OCI-LY7 (cell line): ENCODE measurements at regions not wholly inside any gene's neighbourhood (a gene's known extent, or its start where the extent isn't known, plus 50 kb on each side); places are given as distances from the start of the nearest gene placed in this dataset.

ENCODE experiments used
- BruUV-seq: library from RNA; stranded (reverse); fragments of 400-500 nt; replicated peaks from 2 replicates; lab custom pipeline; 2021; lab: Mats Ljungman, UMichigan
- CTCF ChIA-PET: fragments of 300-600 bp; sonication (Branson Sonifier 250); formaldehyde crosslinking; loops from one replicate; lab custom pipeline; 2022; ENCODE audit warnings: antibody characterized with exemption; ENCODE audit not compliant: unreplicated experiment; lab: Charles Lee
- POLR2A ChIA-PET: fragments of 300-600 bp; sonication (Branson Sonifier 250); formaldehyde crosslinking; loops from one replicate; lab custom pipeline; 2022; ENCODE audit warnings: antibody characterized with exemption; lab: Charles Lee
- DNase-seq: peaks from one replicate; pipeline ENCODE4 v3.0.0-alpha.2; 2015; ENCODE audit warnings: low spot score
- H2AFZ ChIP-seq: fragments of 200-600 bp; sonication (generic), shearing (Covaris generic); 2 replicates; pipeline ENCODE4 v1.6.1; 2014; ENCODE audit warnings: mild to moderate bottlenecking, antibody characterized with exemption, low read length, moderate library complexity
- H3K27ac ChIP-seq: fragments of 200-600 bp; sonication (generic); 2 replicates; pipeline ENCODE4 v1.5.1; 2014; ENCODE audit warnings: mixed run types, low read depth, mild to moderate bottlenecking, moderate library complexity, low read length, inconsistent platforms; ENCODE audit not compliant: poor library complexity, severe bottlenecking
- H3K36me3 ChIP-seq: fragments of 200-600 bp; sonication (generic); 2 replicates; pipeline ENCODE4 v1.6.1; 2014; ENCODE audit warnings: mild to moderate bottlenecking, antibody characterized with exemption, low read length, moderate library complexity, mixed read lengths; ENCODE audit not compliant: insufficient read depth
- H3K4me1 ChIP-seq: fragments of 200-600 bp; sonication (generic); 2 replicates; pipeline ENCODE4 v1.5.1; 2014; ENCODE audit warnings: mild to moderate bottlenecking, low read length; ENCODE audit not compliant: insufficient read depth, poor library complexity, severe bottlenecking
- H3K4me2 ChIP-seq: fragments of 200-600 bp; sonication (generic); 2 replicates; pipeline ENCODE4 v1.6.1; 2014; ENCODE audit warnings: mild to moderate bottlenecking, low read length
- H3K4me3 ChIP-seq: fragments of 200-600 bp; sonication (generic); 2 replicates; pipeline ENCODE4 v1.5.1; 2014; ENCODE audit warnings: mild to moderate bottlenecking, low read depth, low read length; ENCODE audit not compliant: poor library complexity, severe bottlenecking
- H3K79me2 ChIP-seq: fragments of 200-600 bp; sonication (generic); 2 replicates; pipeline ENCODE4 v1.6.1; 2016; ENCODE audit warnings: low read depth, mild to moderate bottlenecking, low read length, moderate library complexity, mixed read lengths; ENCODE audit not compliant: insufficient read depth
- H3K9me2 ChIP-seq: fragments of 200-600 bp; sonication (generic); 2 replicates; pipeline ENCODE4 v1.6.1; 2016; ENCODE audit warnings: mild to moderate bottlenecking, low read length, mixed read lengths; ENCODE audit not compliant: insufficient read depth
- H3K9me3 ChIP-seq: fragments of 200-600 bp; sonication (generic); 2 replicates; pipeline ENCODE4 v1.6.1; 2014; ENCODE audit warnings: mild to moderate bottlenecking, mixed run types, low read length, mixed read lengths
- H4K20me1 ChIP-seq: fragments of 200-600 bp; sonication (generic); 2 replicates; pipeline ENCODE4 v1.6.1; 2014; ENCODE audit warnings: mild to moderate bottlenecking, antibody characterized with exemption, low read length, moderate library complexity, mixed read lengths; ENCODE audit not compliant: insufficient read depth
- EZH2phosphoT487 ChIP-seq: fragments of 200-600 bp; sonication (generic); IDR thresholded peaks from 2 replicates; pipeline ENCODE4 v1.6.1; 2018; ENCODE audit warnings: low read depth, borderline replicate concordance, mild to moderate bottlenecking, mixed run types, antibody characterized with exemption, low read length, moderate library complexity, mixed read lengths
- intact Hi-C: fragments of 100-400 bp; cut with micrococcal nuclease; formaldehyde crosslinking; loops from one replicate; pipeline ENCODE4 v1.10.0; 2022; ENCODE audit not compliant: unreplicated experiment
- TF ChIP-seq, protein P1 (sequence below): fragments of 200-600 bp; sonication (generic); conservative IDR thresholded peaks from 2 replicates; pipeline ENCODE4 v1.5.1; 2014; ENCODE audit warnings: mild to moderate bottlenecking, antibody characterized with exemption, low read length, moderate library complexity, mixed read lengths

DNA sequence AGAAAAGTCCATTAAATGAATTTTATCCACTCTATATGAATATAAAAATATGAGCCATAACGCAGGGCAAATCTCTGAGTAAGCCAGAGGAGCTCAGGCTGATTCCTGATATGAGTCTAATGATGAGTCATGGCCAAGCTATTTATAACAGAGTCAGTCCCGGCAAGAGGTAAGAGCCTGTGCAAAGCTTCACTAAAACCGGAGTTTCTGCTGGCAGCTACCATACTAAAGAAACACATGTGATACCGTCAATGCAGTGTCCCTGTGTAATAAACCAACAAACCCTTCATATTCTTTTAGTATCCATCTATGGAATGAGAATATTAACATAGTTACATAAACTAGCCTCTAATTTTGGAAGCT is 319.4 kb downstream of the KCNC2 start:
- Histone ChIP-seq H3K4me1 (no peaks in the 10 kb centered on the region), H3K9me3 (no peaks in the 10 kb centered on the region), H2AFZ (no peak overlapping the region), H3K9me2 (no peaks in the 10 kb centered on the region; the same call in 1 of the 2 replicates), H3K27ac (no peak overlapping the region), H3K79me2 (no peaks in the 10 kb centered on the region), H3K4me3 (no peak overlapping the region), H3K4me2 (no peak overlapping the region), H4K20me1 (no peaks in the 10 kb centered on the region), H3K36me3 (no peaks in the 10 kb centered on the region)
- ChIA-PET POLR2A (no interaction called here), CTCF (no interaction called here)
- intact Hi-C loops, result no loop called here
- DNase-seq, result no peak
- no TSS peak for BruUV-seq
- no peak for TF ChIP-seq EZH2phosphoT487
- TF ChIP-seq, protein P1, sequence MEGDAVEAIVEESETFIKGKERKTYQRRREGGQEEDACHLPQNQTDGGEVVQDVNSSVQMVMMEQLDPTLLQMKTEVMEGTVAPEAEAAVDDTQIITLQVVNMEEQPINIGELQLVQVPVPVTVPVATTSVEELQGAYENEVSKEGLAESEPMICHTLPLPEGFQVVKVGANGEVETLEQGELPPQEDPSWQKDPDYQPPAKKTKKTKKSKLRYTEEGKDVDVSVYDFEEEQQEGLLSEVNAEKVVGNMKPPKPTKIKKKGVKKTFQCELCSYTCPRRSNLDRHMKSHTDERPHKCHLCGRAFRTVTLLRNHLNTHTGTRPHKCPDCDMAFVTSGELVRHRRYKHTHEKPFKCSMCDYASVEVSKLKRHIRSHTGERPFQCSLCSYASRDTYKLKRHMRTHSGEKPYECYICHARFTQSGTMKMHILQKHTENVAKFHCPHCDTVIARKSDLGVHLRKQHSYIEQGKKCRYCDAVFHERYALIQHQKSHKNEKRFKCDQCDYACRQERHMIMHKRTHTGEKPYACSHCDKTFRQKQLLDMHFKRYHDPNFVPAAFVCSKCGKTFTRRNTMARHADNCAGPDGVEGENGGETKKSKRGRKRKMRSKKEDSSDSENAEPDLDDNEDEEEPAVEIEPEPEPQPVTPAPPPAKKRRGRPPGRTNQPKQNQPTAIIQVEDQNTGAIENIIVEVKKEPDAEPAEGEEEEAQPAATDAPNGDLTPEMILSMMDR, result no peak

- ChIA-PET POLR2A (interaction anchor here (0.6 to 1.7 kb wide), 2 partner anchors 9 to 382 kb away, joined by 3 to 4 read pairs; no protein-coding TSS in a partner anchor), CTCF (no interaction called here)
- Histone ChIP-seq H2AFZ (no peak overlapping the region), H3K4me3 (no peak overlapping the region), H3K9me3 (no peaks in the 10 kb centered on the region), H3K4me1 (no peaks in the 10 kb centered on the region), H3K9me2 (no peaks in the 10 kb centered on the region; the same call in 1 of the 2 replicates), H3K79me2 (no peaks in the 10 kb centered on the region), H4K20me1 (no peaks in the 10 kb centered on the region), H3K27ac (no peak overlapping the region), H3K4me2 (no peak overlapping the region), H3K36me3 (no peaks in the 10 kb centered on the region)
- TF ChIP-seq EZH2phosphoT487, result no peak
- TF ChIP-seq, protein P1, result no peak
- no TSS peak for BruUV-seq
- DNase-seq, result no peak
- intact Hi-C loops, result no loop called here
Observed at GRCh38 chr12:74891083-74891668, 318.5 kb downstream of the KCNC2 start.

DNA sequence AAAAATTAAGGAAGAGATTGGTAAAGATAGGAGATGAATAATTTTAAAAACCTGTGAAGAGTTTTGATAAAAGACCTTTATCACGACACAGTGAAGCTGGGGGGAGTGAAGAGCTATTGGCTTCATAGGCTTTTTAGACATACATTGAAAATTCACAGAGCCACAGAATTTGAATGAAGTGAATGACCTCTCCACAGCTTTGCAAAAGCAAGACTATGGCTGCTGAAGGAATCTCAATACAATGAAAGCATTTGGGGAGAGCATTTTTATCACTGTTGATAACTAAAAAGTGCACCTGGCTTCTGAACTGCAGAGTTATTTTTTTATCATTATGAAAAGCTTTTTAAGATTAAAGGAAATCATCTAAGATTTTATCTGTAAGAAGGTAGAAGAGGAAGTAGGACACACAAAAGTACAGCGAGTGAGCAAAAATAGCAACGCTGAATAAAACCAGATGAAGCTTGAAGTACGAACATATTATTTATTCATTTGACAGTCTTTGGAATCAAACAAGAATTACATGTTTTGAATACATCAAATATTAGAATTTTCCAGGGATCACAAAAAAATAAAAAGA is 317.5 kb downstream of the KCNC2 start:
- DNase-seq, result no peak

More for the DNA sequence above, 317.5 kb downstream of the KCNC2 start:
- no peak overlapping the region for H3K27ac ChIP-seq
- TF ChIP-seq, protein P1, result no peak
- no peak for TF ChIP-seq EZH2phosphoT487
- H3K4me1 ChIP-seq, result no peaks in the 10 kb centered on the region
- H3K9me3 ChIP-seq, result no peaks in the 10 kb centered on the region
- H2AFZ ChIP-seq, result no peak overlapping the region
- no peaks in the 10 kb centered on the region for H4K20me1 ChIP-seq
- H3K4me2 ChIP-seq, result no peak overlapping the region
- H3K9me2 ChIP-seq, result no peaks in the 10 kb centered on the region; the same call in 1 of the 2 replicates
- no peaks in the 10 kb centered on the region for H3K36me3 ChIP-seq
- no TSS peak for BruUV-seq
- H3K79me2 ChIP-seq, result no peaks in the 10 kb centered on the region
- CTCF ChIA-PET, result no interaction called here
- intact Hi-C loops, result no loop called here
- no peak overlapping the region for H3K4me3 ChIP-seq
- POLR2A ChIA-PET, result interaction anchor here (0.5 to 2.0 kb wide), 3 partner anchors 10 to 29 kb away, joined by 3 to 6 read pairs (median 4); no protein-coding TSS in a partner anchor
